Ovary (tissue), 7 donors: ENCODE measurements at regions not wholly inside any gene's neighbourhood (a gene's known extent, or its start where the extent isn't known, plus 50 kb on each side); places are given as distances from the start of the nearest gene placed in this dataset.

Source experiments
- DNase-seq, 5 donors: peaks; one replicate each; pipeline ENCODE4 v3.0.0-alpha.2; 2019 to 2020
- H3K27ac ChIP-seq, 2 donors: fragments of 200-600 bp; one replicate each; pipeline versions ENCODE4 v1.5.1 to v1.8.0; 2019 to 2022
- H3K27me3 ChIP-seq: fragments of 200-600 bp; one replicate; pipeline ENCODE4 v1.8.0; 2022
- H3K36me3 ChIP-seq: fragments of 200-600 bp; sonication (generic); one replicate; pipeline ENCODE4 v1.5.1; 2019
- H3K4me1 ChIP-seq: one replicate; pipeline ENCODE4 v1.8.1; 2013; ENCODE audit warnings: mild to moderate bottlenecking, moderate library complexity; ENCODE audit not compliant: insufficient read depth
- H3K4me3 ChIP-seq: fragments of 200-600 bp; sonication (generic); one replicate; pipeline ENCODE4 v1.5.1; 2017
- H3K9me3 ChIP-seq, 2 donors: fragments of 200-600 bp in 1 of 2; sonication (generic) in 1 of 2; one replicate each; pipeline versions ENCODE4 v1.5.1 to v1.8.1; 2013 to 2019; ENCODE audit warnings: mild to moderate bottlenecking in 1 of 2, moderate library complexity in 1 of 2
- CTCF ChIP-seq, 3 donors: fragments of 450-650 bp in 2 of 3; fragments of 200-600 bp in 1 of 3; IDR thresholded peaks; one replicate each; pipeline versions ENCODE4 v1.5.1 to v1.8.0; 2016 to 2022; ENCODE audit warnings: antibody characterized with exemption in 3 of 3, mild to moderate bottlenecking in 1 of 3
- EP300 ChIP-seq: sonication (generic); formaldehyde crosslinking; IDR thresholded peaks from one replicate; pipeline ENCODE4 v1.6.1; 2017; ENCODE audit warnings: antibody characterized with exemption
- POLR2A ChIP-seq: fragments of 450-650 bp; IDR thresholded peaks from one replicate; pipeline ENCODE4 v1.6.1; 2017; ENCODE audit warnings: antibody characterized with exemption, mild to moderate bottlenecking, moderate library complexity
- whole genome bisulfite sequencing, 3 donors: extraction: QIAGEN DNeasy Blood & Tissue Kit in 1 of 3; methylation state at CpG; one replicate each; pipeline versions ENCODE4 v1.1.5 to v1.1.7; 2013 to 2017; 5-methylcytosine and 5-hydroxymethylcytosine counted together
- intact Hi-C, 4 donors: fragments of 100-400 bp; cut with DNase I; formaldehyde crosslinking; loops; one replicate each; pipeline versions ENCODE4 v1.11.0 to v1.15.1; 2022 to 2023
- donor health status: DM: no; HTN: no; CAD: no; lungs with moderate emphysema.
- donor health status: DM: no; HTN: no; CAD: no.
- donor health status: Bipolar disorder and iron deficiency.
- donor health status: DM: no; HTN: no; CAD: no.
- donor health status: DM: yes; HTN: yes; CAD: no.

GRCh38 chr18:75828379-75828778, 400.9 kb upstream of the SMIM21 start:
- H3K36me3 ChIP-seq, result no peaks in the 10 kb centered on the region
- no peaks in the 10 kb centered on the region for H3K9me3 ChIP-seq
- H3K27ac ChIP-seq, result no peak overlapping the region
- H3K4me1 ChIP-seq, result no peaks in the 10 kb centered on the region
- no peak for DNase-seq
- intact Hi-C loops, result no loop called here
- TF ChIP-seq CTCF (IDR thresholded peaks at IDR 0.05) (no peak), POLR2A (no peak), EP300 (no peak)
- no peaks in the 10 kb centered on the region for H3K27me3 ChIP-seq
- no peak overlapping the region for H3K4me3 ChIP-seq
- 59 to 71% (median 70%) methylated on average over 4 of the region's 4 CpGs for WGBS, 3 donors

GRCh38 chr18:75827751-75828287, 400.3 kb upstream of the SMIM21 start:
- no peak for DNase-seq
- no peaks in the 10 kb centered on the region for H3K4me1 ChIP-seq
- no peak overlapping the region for H3K4me3 ChIP-seq
- intact Hi-C loops, result no loop called here
- H3K27me3 ChIP-seq, result no peaks in the 10 kb centered on the region
- TF ChIP-seq EP300 (no peak), CTCF (IDR thresholded peaks at IDR 0.05) (no peak), POLR2A (no peak)
- H3K9me3 ChIP-seq, result no peaks in the 10 kb centered on the region
- H3K27ac ChIP-seq, result no peak overlapping the region
- no peaks in the 10 kb centered on the region for H3K36me3 ChIP-seq
- 49 to 63% (median 51%) methylated on average over 7 of the region's 7 CpGs for WGBS, 3 donors

- H3K27ac ChIP-seq, result no peak overlapping the region
- intact Hi-C loops, result no loop called here
- H3K36me3 ChIP-seq, result no peaks in the 10 kb centered on the region
- H3K4me1 ChIP-seq, result no peaks in the 10 kb centered on the region
- DNase-seq, result no peak
- no peaks in the 10 kb centered on the region for H3K9me3 ChIP-seq
- TF ChIP-seq CTCF (IDR thresholded peaks at IDR 0.05), result no peak
- no peak for TF ChIP-seq EP300
- no peak for TF ChIP-seq POLR2A
- 92 to 96% (median 96%) methylated on average over 3 of the region's 3 CpGs for WGBS, 3 donors
- no peaks in the 10 kb centered on the region for H3K27me3 ChIP-seq
- H3K4me3 ChIP-seq, result no peak overlapping the region
Measured at GRCh38 chr18:75824661-75825060, 397.2 kb upstream of the SMIM21 start.

- no peaks in the 10 kb centered on the region for H3K4me1 ChIP-seq
- TF ChIP-seq CTCF (IDR thresholded peaks at IDR 0.05) (no peak), EP300 (no peak)
Measured at GRCh38 chr18:75823471-75823870, 396.0 kb upstream of the SMIM21 start.

More at GRCh38 chr18:75823471-75823870, 396.0 kb upstream of the SMIM21 start:
- WGBS, 3 donors, result 25 to 48% (median 45%) methylated on average over 2 of the region's 2 CpGs
- no peak overlapping the region for H3K27ac ChIP-seq
- H3K27me3 ChIP-seq, result no peaks in the 10 kb centered on the region
- intact Hi-C loops, result no loop called here
- H3K36me3 ChIP-seq, result no peaks in the 10 kb centered on the region
- no peak overlapping the region for H3K4me3 ChIP-seq
- DNase-seq, result no peak
- no peaks in the 10 kb centered on the region for H3K9me3 ChIP-seq
